ENCODE measurements at regions not wholly inside any gene's neighbourhood (a gene's known extent, or its start where the extent isn't known, plus 50 kb on each side); places are given as distances from the start of the nearest gene placed in this dataset.
"Not testable (repeated sequence)": the region's sequence is repeated elsewhere in the genome, so short reads cannot be mapped to it uniquely, and the experiment has no call there.

DNA sequence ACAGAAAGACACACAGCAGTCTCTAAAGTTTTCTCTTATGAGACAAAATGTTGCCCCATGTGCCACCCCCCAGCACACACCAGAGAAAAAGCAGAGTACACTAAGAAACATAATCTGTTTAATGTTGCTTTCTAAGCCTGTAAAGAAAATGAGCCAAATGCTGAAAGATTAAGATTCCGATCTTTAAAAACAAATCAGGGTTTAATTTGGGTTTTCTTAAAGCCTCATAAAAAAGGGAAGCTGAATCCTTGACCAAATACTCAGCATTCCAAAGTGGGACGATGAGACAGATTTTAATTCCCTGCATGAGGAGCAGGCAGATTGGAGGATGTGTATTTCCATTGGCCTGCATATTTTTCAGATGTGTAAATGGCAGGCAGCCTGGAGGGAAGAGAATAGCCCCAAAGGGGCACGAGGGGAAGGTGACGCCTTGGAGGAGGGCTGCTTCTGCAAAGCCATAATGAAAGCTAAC lies 118.4 kb downstream of the COPRS start:
- WGBS, result 11% methylated on average over 4 of the region's 4 CpGs
- DNase-seq (ENCODE audit: extremely low spot score), result peak; percentile 40

DNA sequence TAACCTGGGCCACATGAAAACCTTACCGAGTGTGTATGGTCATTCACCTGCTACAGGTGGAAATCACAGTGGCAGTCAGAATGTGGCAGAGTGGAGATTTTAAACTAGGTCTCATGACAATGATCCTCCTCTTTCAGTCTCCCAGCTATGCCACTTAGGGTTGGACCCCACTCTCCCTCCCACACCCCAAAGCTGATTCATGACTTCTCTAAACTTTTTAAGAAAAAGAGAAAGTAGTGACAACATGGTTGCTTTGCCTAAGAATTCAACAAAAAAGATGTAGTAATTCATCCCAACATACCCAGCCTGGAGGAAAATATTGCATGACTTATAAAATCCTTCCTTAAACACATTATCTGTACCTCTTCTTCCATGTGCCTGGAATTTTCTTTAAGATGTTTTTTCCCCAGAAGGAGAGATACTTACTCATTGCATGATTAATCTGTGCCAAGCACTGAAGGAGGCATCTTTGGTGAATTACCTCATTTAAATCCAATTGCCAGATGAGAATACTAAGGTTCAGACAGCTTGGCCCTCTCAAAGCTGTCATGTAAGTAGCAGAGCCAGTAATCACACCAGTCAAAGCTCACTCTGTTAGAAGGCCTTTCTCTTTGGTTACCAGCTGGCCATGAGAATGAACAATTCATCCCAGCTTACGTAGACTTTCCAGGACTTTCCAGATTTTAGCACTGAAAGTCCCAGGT lies 119.9 kb downstream of the COPRS start:
- no peaks in the 10 kb centered on the region for H3K36me3 ChIP-seq (ENCODE audit: insufficient read depth)
- no peak for DNase-seq (ENCODE audit: extremely low spot score)
- WGBS, result 67% methylated on average over 2 of the region's 2 CpGs
- no peak overlapping the region for H3K4me3 ChIP-seq (ENCODE audit: low read depth, low read length)
- H3K4me1 ChIP-seq (ENCODE audit: insufficient read depth), result no peaks in the 10 kb centered on the region
- H3K27ac ChIP-seq (ENCODE audit: low read depth), result no peak overlapping the region

More for the DNA sequence above, 118.4 kb downstream of the COPRS start:
- Histone ChIP-seq H3K27ac (ENCODE audit: low read depth) (no peak overlapping the region), H3K36me3 (ENCODE audit: insufficient read depth) (no peaks in the 10 kb centered on the region), H3K4me1 (ENCODE audit: insufficient read depth) (no peaks in the 10 kb centered on the region), H3K4me3 (ENCODE audit: low read depth, low read length) (no peak overlapping the region)

DNA sequence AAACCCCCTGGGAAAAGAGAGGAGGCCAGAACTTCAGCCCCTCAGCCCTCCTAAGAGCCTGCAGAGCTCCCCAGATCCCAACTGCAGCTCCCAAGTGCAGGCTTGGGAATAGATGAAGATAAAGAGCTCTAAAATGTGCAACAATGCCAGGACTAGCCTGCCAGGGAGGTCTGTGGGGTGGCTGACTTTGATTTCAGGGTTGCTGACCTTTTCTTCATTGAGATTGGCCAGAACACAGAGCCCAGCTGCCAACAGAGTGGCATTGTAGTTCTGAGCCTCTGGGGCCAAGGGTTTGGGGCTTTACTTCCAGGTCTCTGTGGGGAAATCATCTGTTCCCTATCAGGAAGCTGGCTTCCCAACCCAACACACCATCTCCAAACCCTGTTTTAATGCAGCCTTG lies 120.6 kb downstream of the COPRS start:
- Histone ChIP-seq H3K27ac (ENCODE audit: low read depth) (no peak overlapping the region), H3K36me3 (ENCODE audit: insufficient read depth) (no peaks in the 10 kb centered on the region), H3K4me3 (ENCODE audit: low read depth, low read length) (no peak overlapping the region), H3K4me1 (ENCODE audit: insufficient read depth) (no peaks in the 10 kb centered on the region)
- DNase-seq (ENCODE audit: extremely low spot score), result no peak

DNA sequence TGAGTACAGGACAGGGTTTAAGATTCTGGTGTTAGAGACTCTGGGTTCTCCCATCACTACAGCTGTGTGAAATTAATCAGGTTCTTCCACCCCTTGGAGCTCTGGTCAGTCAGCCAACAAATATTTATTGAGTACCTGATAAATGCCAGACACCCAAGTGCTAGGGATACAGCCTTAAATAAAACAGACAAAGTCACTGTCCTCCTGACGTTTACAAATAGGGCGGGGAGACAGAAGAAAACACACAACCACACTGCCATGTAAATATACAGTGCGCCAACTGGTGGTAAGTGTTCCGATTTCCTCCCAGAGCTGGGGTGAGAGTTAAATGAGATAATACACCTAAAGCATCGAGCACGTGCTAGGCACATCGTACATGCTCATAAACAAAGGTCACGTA lies 121.0 kb downstream of the COPRS start:
- no peak overlapping the region for H3K27ac ChIP-seq (ENCODE audit: low read depth)
- H3K36me3 ChIP-seq (ENCODE audit: insufficient read depth), result no peaks in the 10 kb centered on the region
- no peak for DNase-seq (ENCODE audit: extremely low spot score)
- H3K4me1 ChIP-seq (ENCODE audit: insufficient read depth), result no peaks in the 10 kb centered on the region
- WGBS, result 54% methylated on average over 8 of the region's 8 CpGs
- no peak overlapping the region for H3K4me3 ChIP-seq (ENCODE audit: low read depth, low read length)

DNA sequence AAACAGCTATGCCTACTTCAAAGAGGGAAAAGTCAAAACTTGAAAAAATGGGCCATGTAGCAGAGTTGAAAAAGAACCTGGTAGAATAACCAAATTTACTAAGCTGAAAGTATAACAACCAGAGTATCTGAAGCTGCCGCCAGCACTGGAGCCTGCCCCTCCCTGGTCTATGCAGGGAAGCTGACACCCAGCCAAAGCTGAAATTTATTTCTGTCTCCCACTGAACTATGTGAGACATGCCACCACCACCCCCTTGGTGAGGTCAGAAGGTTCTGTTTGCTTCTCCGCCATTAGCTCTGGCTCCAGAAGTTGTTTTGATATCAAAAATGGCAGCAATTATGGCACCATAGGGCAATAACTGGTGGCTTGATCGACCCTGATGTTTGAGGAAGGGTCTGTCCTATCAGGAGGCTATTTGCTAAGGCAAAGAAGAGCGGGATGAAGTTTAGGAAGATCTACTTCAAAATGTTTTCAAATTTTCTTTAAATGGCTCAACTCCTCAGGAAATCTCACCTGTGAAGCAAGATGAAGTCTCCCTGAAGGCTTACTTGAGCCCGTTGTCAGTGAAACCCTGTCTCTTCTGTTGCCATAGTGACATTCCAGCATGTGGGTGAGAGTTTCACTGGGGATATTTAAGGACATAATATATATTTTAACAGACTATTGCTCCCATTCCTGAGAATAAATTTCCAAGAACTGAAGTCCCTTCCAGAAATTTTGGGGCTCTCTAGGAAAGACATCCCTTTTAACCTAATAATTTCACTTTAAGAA lies 122.0 kb downstream of the COPRS start:
- H3K27ac ChIP-seq (ENCODE audit: low read depth), result no peak overlapping the region
- whole genome bisulfite sequencing, result 63% methylated on average over 5 of the region's 5 CpGs
- no peaks in the 10 kb centered on the region for H3K4me1 ChIP-seq (ENCODE audit: insufficient read depth)
- no peak overlapping the region for H3K4me3 ChIP-seq (ENCODE audit: low read depth, low read length)
- H3K36me3 ChIP-seq (ENCODE audit: insufficient read depth), result no peaks in the 10 kb centered on the region
- DNase-seq (ENCODE audit: extremely low spot score), result no peak

DNA sequence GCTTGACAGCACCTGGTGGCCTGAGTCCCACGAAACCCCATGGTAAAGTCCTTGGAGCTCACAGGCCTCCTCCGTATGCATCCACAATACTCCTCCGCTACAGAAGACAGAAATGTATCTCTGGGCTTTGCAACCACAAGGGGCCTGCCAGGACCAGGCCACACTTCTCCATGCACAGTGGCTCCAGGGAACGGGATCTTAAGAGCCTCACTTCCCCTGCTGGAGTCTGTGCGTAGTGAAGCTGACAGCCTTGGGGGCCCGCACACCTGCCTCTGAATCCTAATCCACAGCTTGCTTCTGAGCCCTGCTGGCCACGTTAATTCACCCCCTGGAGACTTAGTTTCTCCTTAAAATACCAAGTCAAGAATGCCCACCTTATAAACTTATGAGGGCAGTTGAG lies 125.7 kb downstream of the COPRS start:
- H3K27ac ChIP-seq (ENCODE audit: low read depth), result no peak overlapping the region
- DNase-seq (ENCODE audit: extremely low spot score), result no peak
- 84% methylated on average over 7 of the region's 7 CpGs for WGBS
- H3K4me3 ChIP-seq (ENCODE audit: low read depth, low read length), result no peak overlapping the region
- H3K36me3 ChIP-seq (ENCODE audit: insufficient read depth), result no peaks in the 10 kb centered on the region
- H3K4me1 ChIP-seq (ENCODE audit: insufficient read depth), result no peaks in the 10 kb centered on the region

DNA sequence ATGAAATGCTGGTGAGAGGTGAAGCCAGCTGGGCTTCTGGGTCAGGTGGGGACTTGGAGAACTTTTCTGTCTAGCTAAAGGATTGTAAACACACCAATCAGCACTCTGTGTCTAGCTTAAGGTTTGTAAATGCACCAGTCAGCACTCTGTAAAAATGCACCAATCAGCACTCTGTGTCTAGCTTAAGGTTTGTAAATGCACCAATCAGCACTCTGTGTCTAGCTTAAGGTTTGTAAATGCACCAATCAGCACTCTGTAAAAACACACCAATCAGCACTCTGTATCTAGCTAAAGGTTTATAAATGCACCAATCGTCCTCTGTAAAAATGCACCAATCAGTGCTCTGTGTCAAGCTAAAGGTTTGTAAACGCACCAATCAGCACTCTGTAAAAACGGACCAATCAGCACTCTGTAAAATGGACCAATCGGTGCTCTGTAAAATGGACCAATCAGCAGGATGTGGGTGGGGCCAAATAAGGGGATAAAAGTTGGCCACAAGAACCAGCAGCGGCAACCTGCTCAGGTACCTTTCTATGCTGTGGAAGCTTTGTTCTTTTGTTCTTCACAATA lies 127.4 kb downstream of the COPRS start:
- DNase-seq (ENCODE audit: extremely low spot score); H3K27ac ChIP-seq (ENCODE audit: low read depth); H3K4me1 ChIP-seq (ENCODE audit: insufficient read depth); H3K4me3 ChIP-seq (ENCODE audit: low read depth, low read length); H3K36me3 ChIP-seq (ENCODE audit: insufficient read depth): not testable (repeated sequence)
- WGBS, result 95% methylated on average over 5 of the region's 5 CpGs

DNA sequence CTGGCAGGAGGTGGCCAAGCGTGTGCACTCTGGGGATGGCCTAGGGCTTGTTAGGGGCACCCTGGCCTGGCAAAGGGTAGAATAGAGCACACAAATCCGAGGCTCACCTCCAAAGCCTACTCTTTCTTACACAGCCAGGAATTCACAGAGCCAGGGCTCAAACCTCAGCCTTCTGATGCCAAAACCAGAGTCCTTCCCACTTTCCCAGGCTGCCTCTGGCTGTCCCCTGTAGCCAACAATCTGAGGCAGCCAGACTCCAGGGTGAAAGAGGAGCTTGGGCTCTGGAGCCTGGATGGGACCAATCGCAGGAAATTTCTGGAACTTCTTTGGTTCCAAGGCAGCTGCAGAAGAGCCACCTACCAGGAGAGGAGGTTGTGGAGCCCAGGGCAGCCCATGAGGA lies 127.9 kb downstream of the COPRS start:
- Histone ChIP-seq H3K36me3 (ENCODE audit: insufficient read depth) (no peaks in the 10 kb centered on the region), H3K4me1 (ENCODE audit: insufficient read depth) (no peaks in the 10 kb centered on the region), H3K4me3 (ENCODE audit: low read depth, low read length) (no peak overlapping the region), H3K27ac (ENCODE audit: low read depth) (no peak overlapping the region)
- 76% methylated on average over 3 of the region's 3 CpGs for WGBS
- DNase-seq (ENCODE audit: extremely low spot score), result no peak

DNA sequence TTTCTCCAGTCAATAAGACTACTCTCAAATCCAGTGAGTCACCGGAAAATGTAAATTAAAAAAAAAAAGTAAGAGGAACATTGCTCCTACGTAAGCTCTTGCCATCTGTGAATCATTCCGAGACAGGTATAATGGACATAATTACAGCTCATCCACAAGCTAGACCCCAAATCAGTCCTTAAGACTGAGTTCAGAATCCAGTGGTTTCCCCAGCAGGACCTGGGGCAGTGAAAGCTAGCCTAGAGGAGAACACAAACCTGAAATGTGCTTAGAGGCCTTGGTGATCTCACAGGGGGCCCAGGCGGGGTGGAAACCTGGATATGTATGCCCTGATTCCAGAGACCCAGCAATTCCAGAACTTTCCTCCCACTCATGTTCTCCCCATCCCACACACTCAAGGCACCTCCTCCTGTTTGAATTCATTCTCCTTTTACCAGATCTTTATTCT lies 132.0 kb downstream of the COPRS start:
- Histone ChIP-seq H3K36me3 (ENCODE audit: insufficient read depth) (no peaks in the 10 kb centered on the region), H3K4me3 (ENCODE audit: low read depth, low read length) (no peak overlapping the region), H3K27ac (ENCODE audit: low read depth) (no peak overlapping the region), H3K4me1 (ENCODE audit: insufficient read depth) (no peaks in the 10 kb centered on the region)
- WGBS, result 87% methylated on average over 4 of the region's 4 CpGs
- DNase-seq (ENCODE audit: extremely low spot score), result no peak

DNA sequence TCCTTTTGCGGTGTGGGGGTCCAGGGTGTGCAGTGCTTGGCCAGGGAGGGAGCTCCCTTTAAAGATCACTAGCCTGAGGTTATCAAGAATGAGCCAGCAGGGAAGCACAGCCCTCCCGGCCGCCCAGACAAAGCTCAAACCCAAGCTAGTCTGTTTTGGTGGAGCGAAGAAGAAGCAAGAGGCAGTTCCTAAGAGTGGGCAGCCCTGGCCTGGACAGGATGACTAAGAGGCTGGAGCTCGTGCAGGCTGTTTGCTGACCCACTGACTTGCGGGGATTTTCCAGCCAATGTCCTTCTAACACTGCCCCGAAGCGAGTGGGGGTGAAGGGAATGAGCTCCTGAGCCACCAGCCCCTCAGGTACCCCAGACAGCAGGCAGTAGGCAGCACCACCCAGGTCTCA lies 134.4 kb downstream of the COPRS start:
- Histone ChIP-seq H3K36me3 (ENCODE audit: insufficient read depth) (no peaks in the 10 kb centered on the region), H3K4me1 (ENCODE audit: insufficient read depth) (no peaks in the 10 kb centered on the region), H3K27ac (ENCODE audit: low read depth) (no peak overlapping the region), H3K4me3 (ENCODE audit: low read depth, low read length) (no peak overlapping the region)
- no peak for DNase-seq (ENCODE audit: extremely low spot score)
- 83% methylated on average over 8 of the region's 8 CpGs for WGBS

DNA sequence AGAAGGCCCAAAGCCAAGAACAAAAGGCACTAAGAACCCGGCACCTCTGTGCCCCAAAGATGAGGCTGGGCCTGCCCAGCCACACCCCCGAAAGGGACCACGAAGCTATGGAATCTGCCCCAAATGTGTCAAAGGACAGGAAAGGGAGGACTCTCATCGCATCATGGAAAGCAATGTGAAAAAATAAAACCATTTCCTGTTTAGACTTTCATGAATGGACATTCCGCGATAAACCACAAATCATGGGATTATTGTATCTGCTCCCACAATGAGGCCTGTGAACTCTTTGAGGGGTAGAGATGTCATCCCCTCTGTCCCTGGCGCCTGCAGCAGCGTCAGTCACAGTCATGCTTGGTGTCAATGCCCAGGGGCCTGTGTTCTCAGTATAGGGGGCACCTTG lies 135.0 kb downstream of the COPRS start:
- no peak overlapping the region for H3K27ac ChIP-seq (ENCODE audit: low read depth)

DNA sequence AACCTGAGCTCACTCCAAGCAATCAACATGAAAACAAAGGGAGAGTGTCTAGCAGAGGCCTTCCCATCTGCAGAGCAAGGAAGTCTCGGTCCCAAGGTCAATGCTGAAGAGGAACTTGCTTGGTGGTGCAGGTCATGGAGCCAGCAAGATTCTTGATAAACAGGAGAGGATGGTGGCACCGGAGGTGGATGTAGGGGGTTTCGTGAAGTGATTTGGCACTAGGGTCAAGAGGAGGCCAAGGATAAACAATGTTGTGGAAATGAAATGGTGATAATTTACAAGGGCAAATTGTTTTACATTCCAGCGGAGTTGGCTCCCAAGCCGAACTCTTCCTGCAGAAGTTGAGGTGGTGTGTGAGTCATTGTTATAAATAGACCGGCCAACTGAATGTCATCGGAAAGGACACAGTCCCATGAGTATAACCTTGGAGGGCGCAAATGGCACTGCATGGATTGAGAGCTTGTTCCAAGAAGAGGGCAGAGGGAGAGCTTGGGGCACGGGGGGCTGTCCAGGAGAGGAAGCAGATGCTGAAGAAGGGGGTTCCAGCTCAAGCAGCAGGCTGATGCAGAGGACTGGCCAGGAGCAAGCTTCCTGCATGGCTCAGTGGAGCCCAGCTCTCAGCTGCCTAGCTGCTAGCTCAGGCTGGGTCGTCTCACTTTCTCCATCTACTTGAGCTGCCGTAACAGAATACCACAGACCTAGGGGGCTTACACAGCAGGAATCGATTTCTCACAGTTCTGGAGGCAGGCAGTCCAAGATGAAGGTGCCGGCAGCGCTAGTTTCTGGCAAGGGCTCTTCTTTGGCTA lies 136.6 kb downstream of the COPRS start:
- Histone ChIP-seq H3K36me3 (ENCODE audit: insufficient read depth) (no peaks in the 10 kb centered on the region), H3K4me1 (ENCODE audit: insufficient read depth) (no peaks in the 10 kb centered on the region), H3K4me3 (ENCODE audit: low read depth, low read length) (no peak overlapping the region), H3K27ac (ENCODE audit: low read depth) (no peak overlapping the region)
- 54% methylated on average over 14 of the region's 14 CpGs for WGBS
- no peak for DNase-seq (ENCODE audit: extremely low spot score)

More for the DNA sequence above, 135.0 kb downstream of the COPRS start:
- no peak for DNase-seq (ENCODE audit: extremely low spot score)
- Histone ChIP-seq H3K36me3 (ENCODE audit: insufficient read depth) (no peaks in the 10 kb centered on the region), H3K4me1 (ENCODE audit: insufficient read depth) (no peaks in the 10 kb centered on the region), H3K4me3 (ENCODE audit: low read depth, low read length) (no peak overlapping the region)
- 71% methylated on average over 8 of the region's 8 CpGs for WGBS

DNA sequence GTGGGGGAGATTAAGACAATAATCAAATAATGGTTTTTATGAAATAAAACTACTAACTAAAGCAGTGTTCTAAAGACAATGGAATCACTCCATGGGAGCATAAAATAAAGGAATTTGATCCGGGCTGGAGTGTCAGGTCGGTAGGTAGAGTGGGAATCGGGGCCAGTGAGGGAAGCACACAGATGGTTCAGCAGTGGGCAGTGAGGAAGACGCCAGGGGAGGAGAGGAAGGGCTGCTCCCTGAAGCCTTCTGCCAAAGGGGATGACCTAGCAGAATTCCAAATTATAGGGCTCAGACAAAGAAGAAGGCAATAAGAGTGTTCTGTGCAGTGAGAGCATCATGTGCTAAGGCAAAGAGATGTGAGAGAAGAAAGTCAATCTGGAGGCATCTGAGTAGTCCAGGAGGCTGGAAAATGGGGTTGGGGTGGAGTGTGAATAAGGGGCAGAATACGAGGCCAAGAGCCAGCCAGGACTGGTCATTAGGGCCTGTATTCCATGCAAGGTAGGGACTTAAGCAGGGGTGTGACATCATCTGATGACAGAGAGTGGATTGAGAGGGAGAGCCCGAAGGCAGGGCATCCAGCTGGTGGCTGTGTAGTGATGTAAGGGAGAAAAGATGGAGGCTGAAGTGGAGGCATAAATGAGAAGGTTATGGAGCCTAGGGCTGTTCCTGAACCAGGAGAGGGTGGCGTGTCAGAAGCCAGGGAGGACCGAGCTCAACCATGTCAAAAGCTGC lies 137.6 kb downstream of the COPRS start:
- WGBS, result 81% methylated on average over 8 of the region's 8 CpGs

More for the DNA sequence above, 137.6 kb downstream of the COPRS start:
- H3K4me1 ChIP-seq (ENCODE audit: insufficient read depth), result no peaks in the 10 kb centered on the region
- H3K4me3 ChIP-seq (ENCODE audit: low read depth, low read length), result no peak overlapping the region
- H3K27ac ChIP-seq (ENCODE audit: low read depth), result no peak overlapping the region
- no peaks in the 10 kb centered on the region for H3K36me3 ChIP-seq (ENCODE audit: insufficient read depth)
- DNase-seq (ENCODE audit: extremely low spot score), result no peak
